GM04504 (cell line): ENCODE measurements at regions not wholly inside any gene's neighbourhood (a gene's known extent, or its start where the extent isn't known, plus 50 kb on each side); places are given as distances from the start of the nearest gene placed in this dataset.
A peak's percentile ranks its signal among the peaks of the same experiment; 100 is the strongest.
"Not testable (repeated sequence)": the region's sequence is repeated elsewhere in the genome, so short reads cannot be mapped to it uniquely, and the experiment has no call there.

Experiments used
- DNase-seq: peaks from one replicate; pipeline ENCODE4 v3.0.0-alpha.2; 2012; ENCODE audit warnings: low read depth

- DNase-seq: no peak
Measured at GRCh38 chr6:88499436-88499835, 333.3 kb upstream of the CNR1 start.

DNA sequence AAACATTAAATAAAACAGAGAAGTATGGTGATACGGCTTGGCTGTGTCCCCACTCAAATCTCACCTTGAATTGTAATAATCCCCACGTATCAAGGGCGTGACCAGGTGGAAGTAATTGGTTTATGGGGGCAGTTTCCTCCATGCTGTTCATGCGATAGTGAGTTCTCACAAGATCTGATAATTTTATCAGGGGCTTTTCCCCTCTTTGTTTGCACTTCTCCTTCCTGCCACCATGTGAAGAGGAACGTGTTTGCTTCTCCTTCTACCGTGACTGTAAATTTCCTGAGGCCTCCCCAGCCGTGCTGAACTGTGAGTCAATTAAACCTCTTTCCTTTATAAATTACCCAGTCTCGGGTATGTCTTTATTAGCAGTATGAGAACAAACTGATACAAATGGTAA is 331.3 kb upstream of the CNR1 start:
- not testable (repeated sequence) for DNase-seq

GRCh38 chr6:88494401-88495140 is 328.4 kb upstream of the CNR1 start:
- DNase-seq: no peak

GRCh38 chr6:88493717-88494116 is 327.6 kb upstream of the CNR1 start:
- DNase-seq: no peak

DNA sequence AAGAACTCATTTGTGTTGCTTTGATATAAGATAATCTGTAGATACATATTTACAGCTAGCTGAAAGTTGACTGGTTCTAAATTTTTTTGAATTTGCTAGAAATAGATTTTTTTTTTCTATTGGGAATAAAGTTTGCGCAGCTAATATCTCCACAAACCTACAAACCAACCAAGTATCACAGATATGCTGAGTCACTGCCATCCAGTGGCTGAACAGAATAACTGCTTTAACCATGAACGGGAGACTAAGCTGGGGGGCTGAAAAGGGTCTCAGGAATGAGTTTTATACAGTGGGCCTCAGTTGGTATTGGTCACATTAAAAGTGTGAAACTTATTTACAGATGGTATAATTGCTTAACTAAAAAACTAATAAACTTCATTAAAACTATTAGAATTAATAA is 326.7 kb upstream of the CNR1 start:
- DNase-seq: peak; percentile 3

DNA sequence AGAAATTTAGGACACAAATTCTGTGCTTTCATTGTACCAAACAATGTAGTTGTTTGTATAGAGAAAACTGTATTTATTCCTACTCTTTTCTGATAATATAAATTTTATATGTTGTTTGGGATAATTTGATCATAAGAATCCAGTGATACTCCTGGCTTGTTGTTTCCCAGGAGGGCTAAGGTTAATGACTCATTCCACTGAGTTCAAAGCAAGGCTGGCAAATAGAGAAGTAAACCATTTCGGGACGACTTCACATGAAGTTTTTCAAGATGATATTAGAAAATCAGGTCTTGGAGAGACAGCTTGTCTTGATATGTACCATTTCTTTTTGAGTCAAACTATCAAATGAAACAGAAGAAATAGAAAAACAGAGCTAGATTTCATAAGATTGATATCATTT is 326.1 kb upstream of the CNR1 start:
- DNase-seq: no peak

DNA sequence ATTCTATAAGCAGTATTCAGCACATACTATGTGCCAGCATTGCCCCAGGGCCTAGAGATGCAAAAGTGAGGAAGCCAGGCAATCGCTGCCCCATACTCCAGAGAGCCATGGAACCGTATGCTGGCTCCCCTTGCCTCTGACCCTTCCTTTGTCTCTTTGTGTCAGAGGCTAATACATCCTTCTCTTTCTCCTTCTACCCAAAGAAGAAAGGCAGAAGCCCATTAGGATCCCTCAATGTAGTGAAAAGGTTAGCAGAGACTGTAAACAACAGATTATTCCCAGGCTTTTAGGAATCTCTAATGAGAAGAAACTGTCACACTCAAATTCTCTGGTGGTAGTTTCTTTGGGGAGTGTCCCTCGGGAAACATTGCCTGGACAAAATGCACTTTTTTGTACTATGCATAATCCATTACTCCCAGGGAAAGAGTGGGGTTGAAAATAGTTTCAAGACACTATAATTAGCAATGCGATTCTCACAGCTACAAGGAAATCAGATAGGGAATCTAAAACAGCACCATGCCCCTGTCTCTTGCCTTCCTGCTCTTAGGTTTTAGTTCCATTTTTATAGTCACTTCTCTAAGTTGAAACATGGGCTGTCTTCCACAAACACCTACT is 325.2 kb upstream of the CNR1 start:
- no peak for DNase-seq

DNA sequence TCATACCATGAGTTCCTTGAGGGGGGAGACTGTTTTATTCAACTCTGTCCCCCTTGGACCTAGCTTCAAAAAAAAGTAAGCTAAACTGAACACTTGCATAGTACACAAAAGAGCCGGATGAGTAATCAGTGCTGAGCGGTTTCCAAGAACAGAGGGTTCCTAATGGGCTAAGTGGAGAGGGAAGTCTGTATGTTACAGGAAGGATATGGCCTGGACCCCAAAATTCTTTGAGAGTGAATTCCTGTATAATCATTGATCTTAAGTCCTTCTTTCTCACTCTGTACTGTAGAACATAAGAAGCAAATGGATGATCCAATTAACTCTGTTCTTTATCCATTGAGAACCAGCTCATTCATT is 324.7 kb upstream of the CNR1 start:
- no peak for DNase-seq

DNA sequence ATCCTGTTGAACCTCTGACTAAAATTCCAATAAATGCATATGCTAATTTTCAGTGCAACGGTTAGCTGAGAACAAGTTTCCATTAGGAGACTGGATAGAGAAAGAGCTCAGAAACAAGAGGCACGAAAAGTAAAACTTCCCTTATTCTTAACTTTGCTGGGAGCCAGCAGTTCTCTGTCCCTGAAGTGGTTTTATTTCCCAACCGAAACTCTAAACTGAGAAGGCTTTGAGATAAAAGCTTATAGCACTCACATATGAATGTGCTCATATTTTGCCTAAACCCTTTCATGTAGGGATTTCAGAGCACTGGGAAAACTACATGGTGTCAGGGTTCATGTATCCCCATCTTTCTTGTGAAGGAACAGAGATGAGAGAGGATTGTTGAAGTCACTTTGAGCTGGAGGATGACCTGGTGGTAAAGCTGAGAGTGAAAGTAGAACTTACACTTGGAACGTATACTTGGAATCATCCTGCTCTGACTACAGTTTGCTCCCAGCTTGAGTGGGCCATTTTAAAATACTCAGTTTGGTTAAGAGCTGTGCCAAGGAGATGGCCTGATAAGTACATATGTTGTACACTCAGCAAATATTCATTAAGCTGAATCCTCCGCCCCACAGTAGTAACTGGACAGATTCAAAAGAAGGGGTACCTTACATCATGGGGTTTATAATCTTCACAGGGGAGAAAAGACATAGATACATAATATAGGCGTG is 324.2 kb upstream of the CNR1 start:
- no peak for DNase-seq

GRCh38 chr6:88483424-88483823 is 317.3 kb upstream of the CNR1 start:
- no peak for DNase-seq

- no peak for DNase-seq
Measured at GRCh38 chr6:88482465-88482864, 316.3 kb upstream of the CNR1 start.

DNA sequence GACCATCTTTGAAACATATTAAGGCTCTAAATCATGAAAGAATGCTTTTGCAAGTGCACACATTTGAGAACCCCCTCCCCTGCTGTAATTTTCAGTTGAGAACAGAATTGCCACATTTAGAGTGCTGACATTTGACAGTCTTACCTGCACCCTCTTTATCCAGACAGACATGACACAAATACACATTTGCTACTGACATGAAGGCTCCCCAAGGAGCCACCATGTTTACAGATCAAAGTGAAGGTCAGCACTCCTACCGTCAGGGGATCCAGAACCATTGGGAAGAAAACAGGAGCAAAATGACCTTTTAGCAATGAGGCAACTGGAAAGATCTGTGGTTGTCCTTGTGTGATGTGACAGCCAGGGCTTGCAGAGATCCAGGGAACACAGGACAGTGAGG is 315.4 kb upstream of the CNR1 start:
- no peak for DNase-seq

GRCh38 chr6:88480816-88481215 is 314.7 kb upstream of the CNR1 start:
- no peak for DNase-seq

DNA sequence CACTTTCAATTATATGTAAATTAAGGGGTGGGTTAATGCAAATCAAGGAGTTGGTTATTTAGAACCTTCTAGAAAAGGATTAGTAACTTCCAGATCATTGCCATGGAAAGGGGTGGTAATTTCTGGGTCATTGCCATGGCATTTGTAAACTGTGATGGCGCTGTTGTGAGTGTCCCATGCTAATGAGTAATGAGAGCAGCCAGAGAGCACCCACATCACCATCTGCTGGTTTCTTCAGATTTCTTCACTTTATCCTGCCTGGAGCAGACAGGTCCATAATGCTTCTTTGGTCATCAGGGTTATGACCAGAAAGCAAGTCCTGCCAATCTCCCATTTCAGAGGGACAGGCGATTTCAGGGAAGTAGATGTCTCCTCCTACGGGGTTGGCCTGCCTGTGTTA is 311.3 kb upstream of the CNR1 start:
- no peak for DNase-seq

- DNase-seq: no peak
Measured at GRCh38 chr6:88476388-88476787, 310.2 kb upstream of the CNR1 start.

DNA sequence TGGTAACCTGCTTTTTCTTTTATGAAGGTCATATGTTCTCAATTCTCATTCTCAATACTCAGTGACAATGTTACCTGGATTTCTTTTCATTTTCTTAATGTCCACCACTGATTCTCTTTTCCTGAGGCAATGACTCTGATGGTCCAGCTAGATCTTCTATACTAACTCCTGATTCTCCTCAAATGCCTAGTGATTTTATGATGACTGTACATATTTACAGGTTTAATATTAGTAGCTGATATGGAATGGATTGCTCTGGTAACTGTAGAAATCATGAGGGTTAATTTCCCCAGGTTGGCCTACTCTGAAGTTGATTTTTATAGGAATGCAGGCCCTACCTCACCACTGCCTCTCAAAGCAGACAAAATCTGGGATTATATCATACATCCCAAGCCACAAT is 308.6 kb upstream of the CNR1 start:
- no peak for DNase-seq

DNA sequence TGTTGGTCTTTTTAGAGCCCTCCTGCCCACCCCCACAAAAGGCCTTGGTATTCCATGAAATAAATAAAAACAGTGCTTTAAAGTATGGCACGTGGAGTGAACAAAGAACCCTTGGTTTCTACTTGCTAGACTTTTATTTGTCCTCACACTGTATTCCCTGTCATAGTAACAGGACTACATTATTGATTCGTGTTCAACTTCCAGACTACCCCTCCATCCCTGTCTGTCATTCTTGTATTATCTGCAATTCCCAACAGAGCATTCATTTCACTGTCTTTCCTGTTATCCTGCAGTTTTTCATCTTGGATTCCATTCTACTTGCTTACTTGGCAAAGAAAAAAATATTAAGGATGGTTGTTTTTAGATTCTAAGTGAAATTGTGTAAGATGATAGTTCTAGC is 307.4 kb upstream of the CNR1 start:
- no peak for DNase-seq

GRCh38 chr6:88472851-88473525 is 306.8 kb upstream of the CNR1 start:
- DNase-seq: no peak

- DNase-seq: no peak
Measured at GRCh38 chr6:88459643-88460042, 293.5 kb upstream of the CNR1 start.

GRCh38 chr6:88459189-88459588 is 293.0 kb upstream of the CNR1 start:
- DNase-seq: no peak

DNA sequence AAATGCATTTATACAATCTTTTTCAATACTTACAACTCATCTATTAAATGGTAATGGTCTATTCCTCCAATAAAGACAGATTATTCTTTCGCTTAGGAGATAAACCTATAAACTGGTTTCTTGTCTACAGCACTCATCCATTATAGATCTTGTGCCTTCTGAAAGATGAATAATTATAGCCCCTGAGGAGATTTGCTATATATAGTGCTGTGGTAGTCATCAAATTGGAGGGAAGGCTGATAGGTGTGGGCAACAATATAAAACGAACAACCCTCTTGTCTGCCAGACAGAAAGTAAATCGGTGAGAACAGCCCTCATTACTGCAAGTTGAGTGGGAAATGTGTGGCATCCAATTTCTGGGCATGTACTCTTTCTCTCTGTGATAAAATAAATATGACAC is 292.5 kb upstream of the CNR1 start:
- DNase-seq: no peak

- DNase-seq: no peak
Measured at GRCh38 chr6:88456221-88456859, 290.2 kb upstream of the CNR1 start.
